Tibial nerve (tissue), 4 donors: ENCODE measurements at regions not wholly inside any gene's neighbourhood (a gene's known extent, or its start where the extent isn't known, plus 50 kb on each side); places are given as distances from the start of the nearest gene placed in this dataset.
"Not testable (repeated sequence)": the region's sequence is repeated elsewhere in the genome, so short reads cannot be mapped to it uniquely, and the experiment has no call there.

ENCODE experiments used
- DNase-seq, 2 donors: peaks; one replicate each; pipeline ENCODE4 v3.0.0-alpha.2; 2019; ENCODE audit warnings: low spot score in 2 of 2
- H3K27ac ChIP-seq, 4 donors: fragments of 200-600 bp; sonication (generic) in 3 of 4; one replicate each; pipeline ENCODE4 v1.5.1; 2017 to 2019; ENCODE audit warnings: mild to moderate bottlenecking in 1 of 4
- H3K27me3 ChIP-seq, 2 donors: fragments of 200-600 bp; sonication (generic) in 1 of 2; one replicate each; pipeline versions ENCODE4 v1.5.1 to v1.6.0; 2017 to 2019
- H3K36me3 ChIP-seq, 3 donors: fragments of 200-600 bp; sonication (generic); one replicate each; pipeline ENCODE4 v1.5.1; 2018 to 2019
- H3K4me1 ChIP-seq, 4 donors: fragments of 200-600 bp; sonication (generic) in 3 of 4; one replicate each; pipeline ENCODE4 v1.5.1; 2017 to 2019
- H3K4me3 ChIP-seq, 4 donors: fragments of 200-600 bp; sonication (generic) in 3 of 4; one replicate each; pipeline ENCODE4 v1.5.1; 2017 to 2019; ENCODE audit warnings: mild to moderate bottlenecking in 1 of 4, moderate library complexity in 1 of 4
- H3K9me3 ChIP-seq, 4 donors: fragments of 200-600 bp; sonication (generic) in 3 of 4; one replicate each; pipeline ENCODE4 v1.5.1; 2017 to 2019
- CTCF ChIP-seq, 5 experiments: fragments of 200-600 bp in 3 of 5; fragments of 450-650 bp in 2 of 5; sonication (generic) in 3 of 5; IDR thresholded peaks; one replicate each; pipeline ENCODE4 v1.5.1; 2016 to 2019; ENCODE audit warnings: antibody characterized with exemption in 5 of 5, mild to moderate bottlenecking in 3 of 5, moderate library complexity in 2 of 5
- EP300 ChIP-seq, 2 donors: sonication (generic); formaldehyde crosslinking; IDR thresholded peaks; one replicate each; pipeline ENCODE4 v1.6.1; 2017; ENCODE audit warnings: antibody characterized with exemption in 2 of 2, mild to moderate bottlenecking in 1 of 2
- POLR2A ChIP-seq, 2 donors: fragments of 450-650 bp; IDR thresholded peaks; one replicate each; pipeline ENCODE4 v1.6.1; 2017; ENCODE audit warnings: antibody characterized with exemption in 2 of 2, mild to moderate bottlenecking in 2 of 2, moderate library complexity in 2 of 2
- WGBS, 2 donors: methylation state at CpG; one replicate each; pipeline ENCODE4 v1.1.5; 2018; 5-methylcytosine and 5-hydroxymethylcytosine counted together

DNA sequence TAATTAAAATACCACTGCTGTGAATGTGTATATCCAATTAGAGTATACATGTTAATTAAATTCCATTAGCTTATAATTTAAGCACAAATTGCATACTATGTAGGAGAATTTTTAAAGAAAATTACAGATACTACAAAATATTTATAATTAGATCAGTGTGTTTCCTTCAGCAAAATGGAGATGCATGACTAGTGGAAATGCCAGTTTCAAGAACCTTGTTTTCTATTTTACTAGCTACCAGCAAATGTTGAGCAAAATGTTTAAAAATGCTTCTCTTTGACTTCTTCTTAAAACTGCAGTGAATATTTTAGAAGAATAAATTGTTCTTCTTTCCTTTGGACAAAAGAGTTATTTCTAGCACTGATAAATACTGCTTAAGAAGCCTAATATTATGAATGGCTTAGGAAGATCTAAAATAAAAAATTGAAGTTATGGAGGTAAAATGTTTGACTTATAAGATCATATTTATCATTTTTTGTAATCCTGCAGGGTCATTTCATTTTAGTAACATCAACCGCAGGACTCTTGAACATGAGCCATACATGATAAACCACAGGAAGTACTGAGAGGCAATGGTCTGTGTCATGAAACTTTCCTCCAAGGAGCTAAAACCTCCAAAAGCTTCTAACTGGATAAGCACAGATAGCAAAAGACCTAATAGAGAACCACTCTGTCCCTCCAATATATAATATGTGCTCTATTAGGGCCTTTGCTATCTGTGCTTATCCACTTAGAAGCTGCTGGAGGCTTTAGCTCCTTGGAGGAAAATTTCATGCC, 1066.0 kb upstream of the CELF2 start:
- Histone ChIP-seq H3K27me3 (no peaks in the 10 kb centered on the region), H3K27ac (no peak overlapping the region), H3K9me3 (no peaks in the 10 kb centered on the region), H3K4me3 (no peak overlapping the region), H3K36me3 (no peaks in the 10 kb centered on the region), H3K4me1 (no peaks in the 10 kb centered on the region)
- TF ChIP-seq CTCF (IDR thresholded peaks at IDR 0.05) (no peak), EP300 (IDR thresholded peaks at IDR 0.05) (no peak), POLR2A (IDR thresholded peaks at IDR 0.05) (no peak)
- 73 to 79% methylated on average over 1 of the region's 1 CpG for WGBS, 2 donors
- DNase-seq = no peak

GRCh38 chr10:9957351-9957750, 1060.3 kb upstream of the CELF2 start:
- Histone ChIP-seq H3K4me1 (no peaks in the 10 kb centered on the region), H3K36me3 (no peaks in the 10 kb centered on the region), H3K9me3 (no peaks in the 10 kb centered on the region), H3K27me3 (no peaks in the 10 kb centered on the region), H3K27ac (no peak overlapping the region), H3K4me3 (no peak overlapping the region)
- DNase-seq = no peak
- TF ChIP-seq CTCF (IDR thresholded peaks at IDR 0.05) (no peak), POLR2A (IDR thresholded peaks at IDR 0.05) (no peak), EP300 (IDR thresholded peaks at IDR 0.05) (no peak)
- 28 to 50% methylated on average over 1 of the region's 1 CpG for WGBS, 2 donors

GRCh38 chr10:9957876-9958275, 1059.8 kb upstream of the CELF2 start:
- 51 to 68% methylated on average over 6 of the region's 6 CpGs for WGBS, 2 donors
- not testable (repeated sequence) for H3K9me3 ChIP-seq, H3K4me3 ChIP-seq, H3K27ac ChIP-seq, DNase-seq, H3K4me1 ChIP-seq, H3K36me3 ChIP-seq, H3K27me3 ChIP-seq

DNA sequence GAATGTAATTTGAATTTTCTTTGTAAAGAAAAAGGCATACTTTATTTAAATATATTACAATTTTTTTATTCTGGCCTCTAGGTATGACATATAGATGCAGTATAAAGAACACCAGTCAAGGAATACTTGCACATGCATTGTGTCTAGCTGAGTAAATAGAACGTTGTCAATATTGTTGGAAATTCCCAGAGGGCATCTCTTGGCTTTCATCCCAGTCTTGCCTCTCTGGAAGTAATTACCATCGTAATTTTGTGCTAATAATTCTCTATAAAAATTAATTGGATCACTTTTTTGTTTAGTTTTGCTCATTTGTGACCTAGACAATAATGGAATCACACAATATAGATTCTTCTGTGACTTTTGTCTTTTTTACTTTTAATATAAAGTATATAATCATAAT, 1052.3 kb upstream of the CELF2 start:
- Histone ChIP-seq H3K27me3 (no peaks in the 10 kb centered on the region), H3K4me3 (no peak overlapping the region), H3K4me1 (no peaks in the 10 kb centered on the region), H3K27ac (no peak overlapping the region), H3K9me3 (no peaks in the 10 kb centered on the region), H3K36me3 (no peaks in the 10 kb centered on the region)
- TF ChIP-seq EP300 (IDR thresholded peaks at IDR 0.05) = no peak
- no peak for TF ChIP-seq CTCF (IDR thresholded peaks at IDR 0.05)
- TF ChIP-seq POLR2A (IDR thresholded peaks at IDR 0.05) = no peak
- 19 to 23% methylated on average over 2 of the region's 2 CpGs for WGBS, 2 donors
- no peak for DNase-seq

GRCh38 chr10:9986786-9987185, 1030.9 kb upstream of the CELF2 start:
- Histone ChIP-seq H3K27me3 (no peaks in the 10 kb centered on the region), H3K4me1 (no peaks in the 10 kb centered on the region), H3K27ac (peak overlapping the region in 1 of 4 donors; percentile 21), H3K4me3 (no peak overlapping the region), H3K9me3 (peaks cover 0 to 4% (median 0%) of the 10 kb centered on the region in 4 donors), H3K36me3 (no peaks in the 10 kb centered on the region)
- 81 to 90% methylated on average over 3 of the region's 3 CpGs for WGBS, 2 donors
- TF ChIP-seq CTCF (IDR thresholded peaks at IDR 0.05) = no peak
- no peak for TF ChIP-seq EP300 (IDR thresholded peaks at IDR 0.05)
- TF ChIP-seq POLR2A (IDR thresholded peaks at IDR 0.05) = no peak
- no peak for DNase-seq
